ENCODE measurements at regions not wholly inside any gene's neighbourhood (a gene's known extent, or its start where the extent isn't known, plus 50 kb on each side); places are given as distances from the start of the nearest gene placed in this dataset.
A peak's percentile ranks its signal among the peaks of the same experiment; 100 is the strongest.
"Not testable (repeated sequence)": the region's sequence is repeated elsewhere in the genome, so short reads cannot be mapped to it uniquely, and the experiment has no call there.

- DNase-seq, result not testable (repeated sequence)
These were observed 51.1 kb upstream of the BNC1 start for GRCh38 chr15:83335542-83335941.

GRCh38 chr15:83339396-83339795, 54.9 kb upstream of the BNC1 start:
- no peak for DNase-seq

GRCh38 chr15:83340087-83340486, 55.6 kb upstream of the BNC1 start:
- DNase-seq, result no peak

GRCh38 chr15:83346342-83346741, 61.9 kb upstream of the BNC1 start:
- no peak for DNase-seq

GRCh38 chr15:83352119-83352518, 67.7 kb upstream of the BNC1 start:
- no peak for DNase-seq

- DNase-seq, result no peak
These were observed 72.3 kb upstream of the BNC1 start for GRCh38 chr15:83356501-83357399.

GRCh38 chr15:83358972-83359564, 74.6 kb upstream of the BNC1 start:
- DNase-seq, result no peak

GRCh38 chr15:83362706-83363105, 78.2 kb upstream of the BNC1 start:
- no peak for DNase-seq

GRCh38 chr15:83364501-83364900, 80.0 kb upstream of the BNC1 start:
- DNase-seq, result no peak

GRCh38 chr15:83365370-83365938, 81.0 kb upstream of the BNC1 start:
- peak; percentile 53 for DNase-seq

DNA sequence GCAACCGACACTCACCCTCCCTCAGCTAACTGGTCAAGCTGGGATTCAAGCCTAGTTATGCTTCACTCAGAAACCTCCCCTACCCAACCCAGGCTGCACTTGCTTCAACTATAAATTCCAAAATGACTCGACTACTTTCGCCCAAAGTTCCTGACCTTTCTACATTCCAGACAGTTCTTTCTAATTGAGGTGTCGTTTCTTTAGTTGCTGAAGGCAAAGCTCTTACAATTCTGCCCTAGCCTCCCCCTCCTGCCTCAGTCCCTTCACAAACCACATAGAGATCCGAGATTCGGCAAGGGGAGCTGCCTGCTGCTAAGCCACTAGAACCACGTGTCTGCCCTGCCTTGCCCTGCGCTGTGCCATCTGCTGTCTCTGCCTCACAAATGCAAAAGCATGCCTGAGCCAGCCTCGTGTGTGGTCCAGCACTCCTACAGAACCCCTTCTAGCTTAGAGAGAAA, 74.7 kb upstream of the SH3GL3 start:
- peak; percentile 3 for DNase-seq

GRCh38 chr15:83378921-83379578, 68.1 kb upstream of the SH3GL3 start:
- DNase-seq, result no peak

DNA sequence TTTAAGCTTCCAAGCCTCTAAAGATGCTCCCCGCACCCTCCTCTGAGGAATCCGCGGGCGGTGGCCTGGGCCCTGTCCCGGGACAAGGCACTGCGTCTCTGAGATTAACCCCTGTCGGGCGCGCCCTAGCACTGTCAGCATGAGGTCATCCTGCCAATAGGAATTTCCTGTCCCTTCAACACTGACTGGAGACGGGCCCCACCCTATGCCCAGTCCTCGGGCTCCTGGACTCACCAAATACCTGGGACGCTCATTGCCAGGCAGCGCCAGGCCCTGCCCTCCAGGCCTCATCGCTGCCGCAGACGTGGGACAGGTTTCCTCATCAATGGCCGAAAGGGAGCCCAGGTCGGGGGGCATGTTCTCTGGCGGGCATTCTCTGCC, 67.6 kb upstream of the SH3GL3 start:
- no peak for DNase-seq

GRCh38 chr15:83380059-83380458, 67.1 kb upstream of the SH3GL3 start:
- no peak for DNase-seq

DNA sequence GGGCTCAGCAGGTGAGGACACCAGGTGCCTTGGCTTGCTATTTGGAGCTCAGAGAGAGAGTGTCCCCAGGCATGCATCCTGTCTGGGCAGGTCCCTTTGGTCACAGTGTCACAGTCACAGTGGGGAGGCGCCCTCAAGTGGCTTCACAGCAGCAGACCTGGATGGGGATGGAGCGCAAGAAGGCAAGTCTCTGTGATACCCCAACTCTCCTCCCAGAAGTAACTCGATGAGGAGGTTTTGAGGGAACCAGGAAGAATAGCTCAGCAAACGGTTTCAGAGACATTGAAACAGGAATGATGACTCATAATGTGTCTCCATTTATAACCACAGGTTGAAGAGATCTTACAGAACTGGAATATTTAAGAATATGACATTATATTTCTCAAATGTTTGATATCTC, 66.5 kb upstream of the SH3GL3 start:
- DNase-seq, result no peak

- DNase-seq, result not testable (repeated sequence)
These were observed 63.5 kb upstream of the SH3GL3 start for GRCh38 chr15:83383608-83384139.

- no peak for DNase-seq
These were observed 51.0 kb upstream of the SH3GL3 start for GRCh38 chr15:83396101-83396500.
